ENCODE measurements at regions not wholly inside any gene's neighbourhood (a gene's known extent, or its start where the extent isn't known, plus 50 kb on each side); places are given as distances from the start of the nearest gene placed in this dataset.
A peak's percentile ranks its signal among the peaks of the same experiment; 100 is the strongest.
"Not testable (repeated sequence)": the region's sequence is repeated elsewhere in the genome, so short reads cannot be mapped to it uniquely, and the experiment has no call there.

DNA sequence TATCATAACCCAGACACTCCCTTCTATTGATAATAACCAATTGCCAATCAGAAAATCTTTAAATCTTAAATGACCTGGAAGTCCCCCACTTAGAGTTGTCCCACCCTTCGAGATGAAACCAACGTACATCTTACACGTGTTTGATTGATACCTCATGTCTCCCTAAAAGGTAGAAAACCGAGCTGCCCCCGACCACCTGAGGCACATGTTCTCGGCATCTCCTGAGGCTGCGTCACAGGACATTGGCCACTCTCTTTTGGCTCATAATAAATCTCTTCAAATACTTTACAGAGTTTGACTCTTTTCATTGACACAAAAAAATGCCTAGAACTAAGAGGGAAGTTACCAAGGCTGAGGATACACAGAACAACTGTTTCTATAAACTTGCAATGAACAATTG lies 190.0 kb downstream of the RTP5 start:
- H3K9me3 ChIP-seq (ENCODE audit: control insufficient read depth, low read length) = peaks cover 32% of the 10 kb centered on the region
- no peaks in the 10 kb centered on the region for H3K4me1 ChIP-seq (ENCODE audit: control insufficient read depth, insufficient read depth, low read length)
- no peak overlapping the region for H3K9ac ChIP-seq (ENCODE audit: extremely low read depth, low read length, poor library complexity, severe bottlenecking)
- no peak overlapping the region for H3K27ac ChIP-seq (ENCODE audit: low read depth, low read length)
- no peak for DNase-seq
- TF ChIP-seq, protein P1, sequence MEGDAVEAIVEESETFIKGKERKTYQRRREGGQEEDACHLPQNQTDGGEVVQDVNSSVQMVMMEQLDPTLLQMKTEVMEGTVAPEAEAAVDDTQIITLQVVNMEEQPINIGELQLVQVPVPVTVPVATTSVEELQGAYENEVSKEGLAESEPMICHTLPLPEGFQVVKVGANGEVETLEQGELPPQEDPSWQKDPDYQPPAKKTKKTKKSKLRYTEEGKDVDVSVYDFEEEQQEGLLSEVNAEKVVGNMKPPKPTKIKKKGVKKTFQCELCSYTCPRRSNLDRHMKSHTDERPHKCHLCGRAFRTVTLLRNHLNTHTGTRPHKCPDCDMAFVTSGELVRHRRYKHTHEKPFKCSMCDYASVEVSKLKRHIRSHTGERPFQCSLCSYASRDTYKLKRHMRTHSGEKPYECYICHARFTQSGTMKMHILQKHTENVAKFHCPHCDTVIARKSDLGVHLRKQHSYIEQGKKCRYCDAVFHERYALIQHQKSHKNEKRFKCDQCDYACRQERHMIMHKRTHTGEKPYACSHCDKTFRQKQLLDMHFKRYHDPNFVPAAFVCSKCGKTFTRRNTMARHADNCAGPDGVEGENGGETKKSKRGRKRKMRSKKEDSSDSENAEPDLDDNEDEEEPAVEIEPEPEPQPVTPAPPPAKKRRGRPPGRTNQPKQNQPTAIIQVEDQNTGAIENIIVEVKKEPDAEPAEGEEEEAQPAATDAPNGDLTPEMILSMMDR (conservative IDR thresholded peaks at IDR 0.05) = no peak
- H3K27ac Mint-ChIP-seq = no peak overlapping the region
- no peak overlapping the region for H3K4me3 Mint-ChIP-seq
- 90 to 93% methylated on average over 5 to 7 of the region's 7 CpGs for WGBS, 2 experiments (ENCODE audit: insufficient coverage in 1 of 2, insufficient read length in 1 of 2)
- no peaks in the 10 kb centered on the region for H3K36me3 ChIP-seq (ENCODE audit: control insufficient read depth, insufficient read depth, low read length)
- no peak overlapping the region for H3K4me3 ChIP-seq (ENCODE audit: low read length)
- no peaks in the 10 kb centered on the region for H3K4me1 Mint-ChIP-seq
- no peaks in the 10 kb centered on the region for H3K27me3 ChIP-seq (ENCODE audit: control insufficient read depth, insufficient read depth, low read length, poor library complexity, severe bottlenecking)
- H3K9me3 Mint-ChIP-seq = peaks cover 50% of the 10 kb centered on the region
- H3K27me3 Mint-ChIP-seq (ENCODE audit: insufficient read depth) = peaks cover 32% of the 10 kb centered on the region
- H3K36me3 Mint-ChIP-seq (ENCODE audit: low read depth) = no peaks in the 10 kb centered on the region

GRCh38 chr2:242060212-242060835 lies 190.8 kb downstream of the RTP5 start:
- Histone ChIP-seq H3K9ac (ENCODE audit: extremely low read depth, low read length, poor library complexity, severe bottlenecking) (no peak overlapping the region), H3K4me1 (ENCODE audit: control insufficient read depth, insufficient read depth, low read length) (no peaks in the 10 kb centered on the region), H3K27me3 (ENCODE audit: control insufficient read depth, insufficient read depth, low read length, poor library complexity, severe bottlenecking) (no peaks in the 10 kb centered on the region), H3K27ac (ENCODE audit: low read depth, low read length) (no peak overlapping the region), H3K9me3 (ENCODE audit: control insufficient read depth, low read length) (peaks cover 32% of the 10 kb centered on the region), H3K36me3 (ENCODE audit: control insufficient read depth, insufficient read depth, low read length) (no peaks in the 10 kb centered on the region), H3K4me3 (ENCODE audit: low read length) (peak overlapping the region; percentile 12)
- H3K9me3 Mint-ChIP-seq = peaks cover 51% of the 10 kb centered on the region
- H3K4me3 Mint-ChIP-seq = no peak overlapping the region
- 91 to 96% methylated on average over 3 to 4 of the region's 4 CpGs for WGBS, 2 experiments (ENCODE audit: insufficient coverage in 1 of 2, insufficient read length in 1 of 2)
- H3K27ac Mint-ChIP-seq = no peak overlapping the region
- H3K27me3 Mint-ChIP-seq (ENCODE audit: insufficient read depth) = peaks cover 26% of the 10 kb centered on the region
- peak; percentile 40 for DNase-seq
- TF ChIP-seq, protein P1 (conservative IDR thresholded peaks at IDR 0.05) = no peak
- no peaks in the 10 kb centered on the region for H3K36me3 Mint-ChIP-seq (ENCODE audit: low read depth)
- H3K4me1 Mint-ChIP-seq = no peaks in the 10 kb centered on the region

GRCh38 chr2:242061930-242062329 lies 192.4 kb downstream of the RTP5 start:
- H3K27ac Mint-ChIP-seq; H3K4me1 ChIP-seq (ENCODE audit: control insufficient read depth, insufficient read depth, low read length); H3K4me3 ChIP-seq (ENCODE audit: low read length); H3K36me3 ChIP-seq (ENCODE audit: control insufficient read depth, insufficient read depth, low read length); H3K4me1 Mint-ChIP-seq; H3K27ac ChIP-seq (ENCODE audit: low read depth, low read length); H3K36me3 Mint-ChIP-seq (ENCODE audit: low read depth); H3K4me3 Mint-ChIP-seq; H3K9ac ChIP-seq (ENCODE audit: extremely low read depth, low read length, poor library complexity, severe bottlenecking); H3K27me3 ChIP-seq (ENCODE audit: control insufficient read depth, insufficient read depth, low read length, poor library complexity, severe bottlenecking): not testable (repeated sequence)
- peaks cover 32% of the 10 kb centered on the region for H3K9me3 ChIP-seq (ENCODE audit: control insufficient read depth, low read length)
- peaks cover 24% of the 10 kb centered on the region for H3K27me3 Mint-ChIP-seq (ENCODE audit: insufficient read depth)
- DNase-seq = peak; percentile 57
- 88 to 93% methylated on average over 10 to 17 of the region's 17 CpGs for WGBS, 2 experiments (ENCODE audit: insufficient coverage in 1 of 2, insufficient read length in 1 of 2)
- peaks cover 51% of the 10 kb centered on the region for H3K9me3 Mint-ChIP-seq

DNA sequence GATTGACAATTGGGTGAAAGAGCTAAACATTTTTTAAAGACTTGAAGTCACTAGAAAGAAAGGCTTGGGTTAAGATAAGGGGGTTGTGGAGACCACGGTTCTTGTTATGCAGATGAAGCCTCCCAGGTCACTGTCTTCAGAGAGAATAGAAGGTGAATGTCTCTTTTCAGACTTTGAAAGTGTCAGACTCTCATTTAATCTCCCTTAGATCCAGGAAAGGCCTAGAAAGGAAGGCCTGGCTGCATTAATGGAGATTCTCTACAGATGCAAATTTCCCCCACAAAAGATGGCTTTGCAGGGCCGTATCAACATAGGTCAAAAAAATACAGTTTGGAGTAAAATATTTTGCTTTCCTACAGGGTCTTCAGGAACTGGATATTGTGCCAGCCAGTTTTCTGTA lies 193.9 kb downstream of the RTP5 start:
- H3K9ac ChIP-seq (ENCODE audit: extremely low read depth, low read length, poor library complexity, severe bottlenecking) = no peak overlapping the region
- H3K9me3 Mint-ChIP-seq = peaks cover 51% of the 10 kb centered on the region
- H3K4me3 ChIP-seq (ENCODE audit: low read length) = no peak overlapping the region
- no peaks in the 10 kb centered on the region for H3K4me1 ChIP-seq (ENCODE audit: control insufficient read depth, insufficient read depth, low read length)
- H3K4me1 Mint-ChIP-seq = no peaks in the 10 kb centered on the region
- peaks cover 32% of the 10 kb centered on the region for H3K9me3 ChIP-seq (ENCODE audit: control insufficient read depth, low read length)
- H3K4me3 Mint-ChIP-seq = no peak overlapping the region
- 27 to 45% methylated on average over 2 of the region's 2 CpGs for WGBS, 2 experiments (ENCODE audit: insufficient coverage in 1 of 2, insufficient read length in 1 of 2)
- H3K27me3 ChIP-seq (ENCODE audit: control insufficient read depth, insufficient read depth, low read length, poor library complexity, severe bottlenecking) = no peaks in the 10 kb centered on the region
- H3K27ac ChIP-seq (ENCODE audit: low read depth, low read length) = no peak overlapping the region
- peaks cover 12% of the 10 kb centered on the region for H3K27me3 Mint-ChIP-seq (ENCODE audit: insufficient read depth)
- TF ChIP-seq, protein P1 (conservative IDR thresholded peaks at IDR 0.05) = no peak
- H3K36me3 ChIP-seq (ENCODE audit: control insufficient read depth, insufficient read depth, low read length) = no peaks in the 10 kb centered on the region
- DNase-seq = peak; percentile 35
- H3K36me3 Mint-ChIP-seq (ENCODE audit: low read depth) = no peaks in the 10 kb centered on the region
- peak overlapping the region; percentile 61 for H3K27ac Mint-ChIP-seq

Measured in endodermal cell (in vitro differentiated cells).